NCI-H1092 treated with DMSO at 0.1 percent for 48 hours (cell line): ENCODE measurements at regions not wholly inside any gene's neighbourhood (a gene's known extent, or its start where the extent isn't known, plus 50 kb on each side); places are given as distances from the start of the nearest gene placed in this dataset.

Experiments used
- DNase-seq: peaks from one replicate; lab custom pipeline; 2025; lab: John Stamatoyannopoulos, UW

DNA sequence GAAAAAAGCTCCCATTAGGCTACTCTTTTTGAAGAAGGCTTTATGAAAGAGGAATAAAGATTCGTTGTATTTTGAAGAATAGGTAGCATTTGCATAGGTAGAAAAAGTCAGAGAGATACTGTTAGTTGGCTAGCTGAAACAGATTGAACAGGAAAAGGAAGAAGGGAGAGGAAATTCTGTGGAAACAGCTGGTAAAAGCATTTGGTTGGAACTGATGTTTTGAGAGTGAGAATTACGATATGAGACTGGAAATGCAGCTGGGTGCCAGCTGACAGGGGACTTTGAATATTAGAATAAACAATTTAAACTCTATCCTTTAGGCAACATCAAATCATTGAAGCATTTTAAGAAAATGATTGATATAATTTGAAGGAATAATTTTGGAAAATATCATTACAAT lies 96.7 kb upstream of the CNTNAP5 start:
- no peak for DNase-seq

DNA sequence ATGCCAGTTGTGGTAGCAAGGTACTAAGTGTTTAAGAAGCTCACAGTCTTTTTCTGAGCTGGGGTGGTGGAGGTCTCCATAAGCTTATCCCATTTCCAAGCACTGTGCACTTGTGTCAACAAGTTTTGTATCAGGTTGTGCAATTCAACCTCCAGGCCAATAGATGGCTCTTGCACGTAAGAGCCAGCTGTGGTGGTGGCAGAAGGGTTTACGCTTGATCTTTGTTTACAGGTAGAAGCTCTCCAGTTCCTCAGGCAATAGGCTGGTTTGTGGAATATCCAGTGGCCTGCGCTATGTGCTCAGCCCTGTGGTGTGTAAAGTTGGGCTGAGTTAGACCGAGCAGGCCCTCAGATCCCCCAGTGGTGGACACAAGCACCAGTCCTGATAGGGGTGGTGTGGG lies 89.7 kb upstream of the CNTNAP5 start:
- DNase-seq: no peak

DNA sequence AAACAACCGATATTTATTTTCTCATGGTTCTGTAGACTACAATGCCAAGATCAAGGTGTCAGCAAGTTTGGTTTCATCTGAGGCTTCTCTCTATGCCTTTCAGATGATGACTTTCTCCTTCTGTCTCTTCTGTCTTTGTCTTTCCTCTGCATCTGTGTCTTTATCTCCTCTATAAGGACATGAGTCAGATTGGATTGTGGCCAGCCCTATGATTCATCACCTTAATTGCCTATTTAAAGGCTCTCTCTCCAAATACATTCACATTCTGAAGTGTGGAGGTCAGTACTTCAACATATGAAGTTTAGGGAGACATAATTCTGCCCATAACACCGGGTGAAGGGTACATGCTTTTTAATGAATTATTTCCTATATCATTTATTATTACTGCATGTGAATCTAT lies 71.2 kb upstream of the CNTNAP5 start:
- DNase-seq: no peak

DNA sequence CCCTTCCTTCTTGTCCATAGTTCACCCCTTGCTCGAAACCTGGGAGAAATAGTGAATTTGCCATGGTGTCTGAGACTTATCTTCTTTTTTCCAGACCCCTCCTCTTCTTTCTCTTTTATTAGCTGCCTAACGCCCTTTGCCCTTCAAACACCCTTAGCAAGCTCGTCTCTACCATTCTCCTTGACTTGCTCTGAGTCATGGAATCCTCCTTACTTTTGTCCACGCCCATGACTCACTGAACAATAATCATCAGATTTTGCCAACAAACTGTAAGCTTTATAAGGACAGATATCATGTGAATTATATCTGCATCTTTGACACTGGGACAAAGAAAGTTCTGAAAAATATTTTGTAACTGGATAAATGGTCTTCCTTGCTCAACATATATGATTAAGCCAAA lies 67.1 kb upstream of the CNTNAP5 start:
- no peak for DNase-seq

DNA sequence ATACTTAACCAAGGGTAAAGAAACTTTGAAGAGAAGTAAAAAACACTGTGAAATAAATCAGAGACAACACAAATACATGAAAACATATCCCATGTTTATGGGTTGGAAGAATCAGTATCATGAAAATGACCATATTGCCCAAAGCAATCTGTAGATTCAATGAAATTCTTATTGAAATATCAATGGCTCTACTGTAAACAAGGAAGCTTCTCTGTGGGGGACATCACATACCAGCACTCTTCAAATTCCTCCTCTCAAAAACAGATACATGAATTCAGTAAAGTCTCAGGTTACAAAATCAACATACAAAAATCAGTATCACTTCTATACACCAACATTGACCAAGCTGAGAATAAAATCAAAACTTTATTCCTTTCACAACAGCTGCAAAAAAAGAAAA lies 63.5 kb upstream of the CNTNAP5 start:
- no peak for DNase-seq

DNA sequence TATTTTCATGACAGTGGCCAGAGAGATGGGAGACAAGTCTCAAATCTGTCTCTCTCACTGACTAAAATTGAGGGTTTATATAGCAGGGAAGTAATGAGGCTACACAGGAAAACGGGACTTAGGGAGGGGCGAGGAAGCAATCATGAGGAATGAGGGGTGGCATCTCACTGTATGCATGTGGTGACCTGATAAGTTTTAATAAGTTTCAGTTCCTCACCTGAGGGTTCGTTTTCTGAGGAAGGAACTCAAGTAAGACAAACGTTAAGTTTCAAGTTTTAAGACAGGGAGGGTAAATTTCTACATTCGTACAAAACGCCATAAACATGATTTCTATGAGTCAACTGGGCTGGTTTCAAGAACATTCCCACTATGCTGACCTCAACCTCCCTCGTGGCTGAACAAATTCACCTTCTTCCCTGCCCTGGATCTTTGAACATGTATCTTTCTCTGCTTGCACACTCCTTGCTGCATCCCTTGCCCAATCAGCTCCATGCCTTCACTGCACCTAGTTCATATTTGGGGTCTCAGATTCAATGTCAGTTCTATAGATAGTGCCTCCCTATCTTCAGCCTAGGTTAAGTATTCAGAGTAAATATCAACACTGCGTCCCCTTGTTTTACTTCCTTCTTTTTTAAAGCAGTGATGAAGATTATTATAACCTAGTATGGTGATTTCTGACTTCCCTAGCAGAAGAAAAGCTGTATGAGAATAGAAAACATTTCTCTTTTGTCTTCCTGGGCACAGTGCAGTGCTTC lies 53.3 kb upstream of the CNTNAP5 start:
- no peak for DNase-seq
